Epidermal melanocyte (primary cell): ENCODE measurements at regions not wholly inside any gene's neighbourhood (a gene's known extent, or its start where the extent isn't known, plus 50 kb on each side); places are given as distances from the start of the nearest gene placed in this dataset.

Source experiments
- DNase-seq: peaks from one replicate; pipeline ENCODE4 v3.0.0; 2011; ENCODE audit warnings: low spot score; ENCODE audit not compliant: insufficient read length

GRCh38 chr5:145708169-145708568, 127.0 kb downstream of the PRELID2 start:
- no peak for DNase-seq

GRCh38 chr5:145704724-145705123, 130.4 kb downstream of the PRELID2 start:
- no peak for DNase-seq

GRCh38 chr5:145703856-145704255, 131.3 kb downstream of the PRELID2 start:
- no peak for DNase-seq

- no peak for DNase-seq
Measured at GRCh38 chr5:145701404-145701803, 133.7 kb downstream of the PRELID2 start.

GRCh38 chr5:145699846-145700245, 135.3 kb downstream of the PRELID2 start:
- no peak for DNase-seq

- no peak for DNase-seq
Measured at GRCh38 chr5:145697251-145697990, 137.7 kb downstream of the PRELID2 start.

- DNase-seq = no peak
Measured at GRCh38 chr5:145689235-145689634, 145.9 kb downstream of the PRELID2 start.

GRCh38 chr5:145687943-145688342, 147.2 kb downstream of the PRELID2 start:
- no peak for DNase-seq

- DNase-seq = no peak
Measured at GRCh38 chr5:145685417-145685816, 149.7 kb downstream of the PRELID2 start.

GRCh38 chr5:145683431-145683830, 151.7 kb downstream of the PRELID2 start:
- no peak for DNase-seq

- no peak for DNase-seq
Measured at GRCh38 chr5:145682197-145682899, 152.8 kb downstream of the PRELID2 start.

- peak; percentile 45 for DNase-seq
Measured at GRCh38 chr5:145681686-145682085, 153.5 kb downstream of the PRELID2 start.

GRCh38 chr5:145681216-145681615, 153.9 kb downstream of the PRELID2 start:
- no peak for DNase-seq

- DNase-seq = no peak
Measured at GRCh38 chr5:145680767-145681166, 154.4 kb downstream of the PRELID2 start.

- DNase-seq = no peak
Measured at GRCh38 chr5:145680169-145680568, 155.0 kb downstream of the PRELID2 start.

- DNase-seq = no peak
Measured at GRCh38 chr5:145678255-145678654, 156.9 kb downstream of the PRELID2 start.

GRCh38 chr5:145673786-145674185, 161.4 kb downstream of the PRELID2 start:
- DNase-seq = no peak

- DNase-seq = no peak
Measured at GRCh38 chr5:145668714-145669113, 166.4 kb downstream of the PRELID2 start.

GRCh38 chr5:145667742-145668141, 167.4 kb downstream of the PRELID2 start:
- DNase-seq = no peak

- DNase-seq = no peak
Measured at GRCh38 chr5:145666591-145666990, 168.6 kb downstream of the PRELID2 start.

GRCh38 chr5:145661737-145662485, 173.2 kb downstream of the PRELID2 start:
- DNase-seq = no peak
